ENCODE measurements at regions not wholly inside any gene's neighbourhood (a gene's known extent, or its start where the extent isn't known, plus 50 kb on each side); places are given as distances from the start of the nearest gene placed in this dataset.

DNA sequence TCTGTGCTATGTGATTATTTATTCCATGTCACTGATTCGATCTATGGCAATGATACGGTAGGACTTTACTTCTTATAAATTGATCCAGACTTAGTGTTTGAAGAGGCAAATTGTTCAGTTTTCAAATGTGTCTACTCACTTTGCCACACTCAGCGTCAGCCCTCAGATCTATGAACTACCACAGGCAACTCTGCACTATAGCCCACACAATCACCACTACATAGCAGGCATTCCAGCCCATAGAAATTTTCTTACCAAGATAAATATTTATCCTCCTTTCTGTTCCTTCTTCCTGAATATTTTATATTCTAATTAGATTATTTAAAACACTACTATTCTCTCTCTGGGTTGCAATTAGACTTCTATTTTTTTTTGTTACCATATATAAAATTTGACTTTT lies 776.1 kb downstream of the BRINP3 start (continued):
- TF ChIP-seq, protein P1, sequence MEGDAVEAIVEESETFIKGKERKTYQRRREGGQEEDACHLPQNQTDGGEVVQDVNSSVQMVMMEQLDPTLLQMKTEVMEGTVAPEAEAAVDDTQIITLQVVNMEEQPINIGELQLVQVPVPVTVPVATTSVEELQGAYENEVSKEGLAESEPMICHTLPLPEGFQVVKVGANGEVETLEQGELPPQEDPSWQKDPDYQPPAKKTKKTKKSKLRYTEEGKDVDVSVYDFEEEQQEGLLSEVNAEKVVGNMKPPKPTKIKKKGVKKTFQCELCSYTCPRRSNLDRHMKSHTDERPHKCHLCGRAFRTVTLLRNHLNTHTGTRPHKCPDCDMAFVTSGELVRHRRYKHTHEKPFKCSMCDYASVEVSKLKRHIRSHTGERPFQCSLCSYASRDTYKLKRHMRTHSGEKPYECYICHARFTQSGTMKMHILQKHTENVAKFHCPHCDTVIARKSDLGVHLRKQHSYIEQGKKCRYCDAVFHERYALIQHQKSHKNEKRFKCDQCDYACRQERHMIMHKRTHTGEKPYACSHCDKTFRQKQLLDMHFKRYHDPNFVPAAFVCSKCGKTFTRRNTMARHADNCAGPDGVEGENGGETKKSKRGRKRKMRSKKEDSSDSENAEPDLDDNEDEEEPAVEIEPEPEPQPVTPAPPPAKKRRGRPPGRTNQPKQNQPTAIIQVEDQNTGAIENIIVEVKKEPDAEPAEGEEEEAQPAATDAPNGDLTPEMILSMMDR (IDR thresholded peaks at IDR 0.05; ENCODE audit: low read depth, low read length, missing input control) = no peak

DNA sequence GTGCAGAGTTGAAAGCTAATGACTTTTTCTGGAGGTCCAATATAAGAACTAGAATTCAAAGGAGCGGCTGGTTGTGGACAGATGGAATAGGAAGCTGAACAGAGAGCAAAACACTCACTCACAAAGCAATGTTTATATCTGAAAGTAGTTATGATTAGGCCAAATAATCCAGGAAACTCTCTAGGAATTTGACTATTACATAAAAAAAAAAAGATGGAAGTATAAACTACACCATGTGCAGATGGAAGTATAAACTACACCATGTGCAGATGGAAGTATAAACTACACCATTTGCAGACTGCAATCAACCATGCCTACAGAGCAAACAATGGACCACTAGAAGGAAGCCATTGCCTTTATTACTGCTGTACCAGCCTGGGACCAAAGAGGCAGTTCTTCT lies 771.1 kb downstream of the BRINP3 start:
- Histone ChIP-seq H3K4me1 (ENCODE audit: control insufficient read depth in 4 of 4, insufficient read depth in 4 of 4, low read length in 3 of 4) (no peaks in the 10 kb centered on the region), H3K9me3 (ENCODE audit: control insufficient read depth in 4 of 4, low read length in 3 of 4) (peaks cover 0 to 8% (median 2%) of the 10 kb centered on the region in 4 donors), H3K9ac (ENCODE audit: low read depth in 1 of 2, low read length in 2 of 2) (no peak overlapping the region), H3K36me3 (ENCODE audit: control insufficient read depth in 4 of 4, insufficient read depth in 3 of 4, low read depth in 1 of 4, low read length in 3 of 4) (no peaks in the 10 kb centered on the region), H3K4me3 (ENCODE audit: low read depth in 1 of 3, low read length in 3 of 3) (no peak overlapping the region), H3K27me3 (ENCODE audit: control insufficient read depth in 4 of 4, insufficient read depth in 4 of 4, low read length in 3 of 4) (no peaks in the 10 kb centered on the region), H3K27ac (ENCODE audit: low read depth in 1 of 2, low read length in 2 of 2) (no peak overlapping the region)
- no peak for DNase-seq (ENCODE audit: low spot score)
- 79% methylated on average over 1 of the region's 1 CpG for WGBS
- TF ChIP-seq RXRA (IDR thresholded peaks at IDR 0.05) (no peak), SP1 (IDR thresholded peaks at IDR 0.05) (no peak), RAD21 (IDR thresholded peaks at IDR 0.05) (no peak), HNF4A (conservative IDR thresholded peaks at IDR 0.05) (no peak), HNF4G (IDR thresholded peaks at IDR 0.05) (no peak), FOXA2 (IDR thresholded peaks at IDR 0.05) (no peak), YY1 (IDR thresholded peaks at IDR 0.05) (no peak), EGR1 (IDR thresholded peaks at IDR 0.05; ENCODE audit: low read depth in 2 of 2) (no peak), GABPA (IDR thresholded peaks at IDR 0.05 in 1 of 2, conservative IDR thresholded peaks at IDR 0.05 in 1 of 2) (no peak), FOXA1 (IDR thresholded peaks at IDR 0.05) (no peak), ZBTB33 (IDR thresholded peaks at IDR 0.05) (no peak), JUND (IDR thresholded peaks at IDR 0.05) (no peak), REST (IDR thresholded peaks at IDR 0.05) (no peak), TAF1 (conservative IDR thresholded peaks at IDR 0.05) (no peak), NR2F2 (IDR thresholded peaks at IDR 0.05) (no peak)
- TF ChIP-seq, protein P1 (IDR thresholded peaks at IDR 0.05; ENCODE audit: low read depth, low read length, missing input control) = no peak
- TF ChIP-seq, protein P2, sequence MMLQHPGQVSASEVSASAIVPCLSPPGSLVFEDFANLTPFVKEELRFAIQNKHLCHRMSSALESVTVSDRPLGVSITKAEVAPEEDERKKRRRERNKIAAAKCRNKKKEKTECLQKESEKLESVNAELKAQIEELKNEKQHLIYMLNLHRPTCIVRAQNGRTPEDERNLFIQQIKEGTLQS (IDR thresholded peaks at IDR 0.05) = no peak

Measured in liver (tissue), 8 donors.